GM18511 (cell line): ENCODE measurements at regions not wholly inside any gene's neighbourhood (a gene's known extent, or its start where the extent isn't known, plus 50 kb on each side); places are given as distances from the start of the nearest gene placed in this dataset.
"Not testable (repeated sequence)": the region's sequence is repeated elsewhere in the genome, so short reads cannot be mapped to it uniquely, and the experiment has no call there.

ENCODE experiments used
- ATAC-seq: cut with Tn5 transposase; IDR thresholded peaks from one replicate; pipeline ENCODE4 v1.9.1; 2021; ENCODE audit warnings: mild to moderate bottlenecking, moderate library complexity; ENCODE audit not compliant: unreplicated experiment

GRCh38 chr7:145151676-145152075 is 315.8 kb upstream of the TPK1 start:
- ATAC-seq = no peak

- ATAC-seq = no peak
These were observed 312.0 kb upstream of the TPK1 start for GRCh38 chr7:145147865-145148264.

GRCh38 chr7:145143685-145144084 is 307.8 kb upstream of the TPK1 start:
- no peak for ATAC-seq

- no peak for ATAC-seq
These were observed 298.5 kb upstream of the TPK1 start for GRCh38 chr7:145134377-145134776.

GRCh38 chr7:145123502-145123901 is 287.6 kb upstream of the TPK1 start:
- no peak for ATAC-seq

GRCh38 chr7:145106001-145106400 is 270.1 kb upstream of the TPK1 start:
- ATAC-seq = no peak

- ATAC-seq = no peak
These were observed 269.7 kb upstream of the TPK1 start for GRCh38 chr7:145105561-145105960.

GRCh38 chr7:145104400-145104799 is 268.5 kb upstream of the TPK1 start:
- no peak for ATAC-seq

GRCh38 chr7:145102199-145102598 is 266.3 kb upstream of the TPK1 start:
- not testable (repeated sequence) for ATAC-seq

- ATAC-seq = no peak
These were observed 256.9 kb upstream of the TPK1 start for GRCh38 chr7:145092766-145093165.

- ATAC-seq = no peak
These were observed 252.4 kb upstream of the TPK1 start for GRCh38 chr7:145088111-145088745.

GRCh38 chr7:145082366-145083161 is 246.7 kb upstream of the TPK1 start:
- peak; percentile 78 for ATAC-seq

- no peak for ATAC-seq
These were observed 229.6 kb upstream of the TPK1 start for GRCh38 chr7:145065473-145065872.

GRCh38 chr7:145064114-145064513 is 228.3 kb upstream of the TPK1 start:
- no peak for ATAC-seq

GRCh38 chr7:145053781-145054180 is 217.9 kb upstream of the TPK1 start:
- ATAC-seq = no peak

GRCh38 chr7:145050415-145050814 is 214.6 kb upstream of the TPK1 start:
- ATAC-seq = no peak

GRCh38 chr7:145036604-145037405 is 201.0 kb upstream of the TPK1 start:
- ATAC-seq = peak; percentile 88

- no peak for ATAC-seq
These were observed 195.3 kb upstream of the TPK1 start for GRCh38 chr7:145031162-145031561.

GRCh38 chr7:145030754-145031153 is 194.9 kb upstream of the TPK1 start:
- no peak for ATAC-seq

GRCh38 chr7:145020454-145020853 is 184.6 kb upstream of the TPK1 start:
- ATAC-seq = no peak

- no peak for ATAC-seq
These were observed 180.2 kb upstream of the TPK1 start for GRCh38 chr7:145016068-145016467.

GRCh38 chr7:145009876-145010275 is 174.0 kb upstream of the TPK1 start:
- no peak for ATAC-seq
